GM21515 (cell line): ENCODE measurements at regions not wholly inside any gene's neighbourhood (a gene's known extent, or its start where the extent isn't known, plus 50 kb on each side); places are given as distances from the start of the nearest gene placed in this dataset.
A peak's percentile ranks its signal among the peaks of the same experiment; 100 is the strongest.

Experiments
- ATAC-seq: cut with Tn5 transposase; IDR thresholded peaks from one replicate; pipeline ENCODE4 v1.9.1; 2021; ENCODE audit not compliant: unreplicated experiment

DNA sequence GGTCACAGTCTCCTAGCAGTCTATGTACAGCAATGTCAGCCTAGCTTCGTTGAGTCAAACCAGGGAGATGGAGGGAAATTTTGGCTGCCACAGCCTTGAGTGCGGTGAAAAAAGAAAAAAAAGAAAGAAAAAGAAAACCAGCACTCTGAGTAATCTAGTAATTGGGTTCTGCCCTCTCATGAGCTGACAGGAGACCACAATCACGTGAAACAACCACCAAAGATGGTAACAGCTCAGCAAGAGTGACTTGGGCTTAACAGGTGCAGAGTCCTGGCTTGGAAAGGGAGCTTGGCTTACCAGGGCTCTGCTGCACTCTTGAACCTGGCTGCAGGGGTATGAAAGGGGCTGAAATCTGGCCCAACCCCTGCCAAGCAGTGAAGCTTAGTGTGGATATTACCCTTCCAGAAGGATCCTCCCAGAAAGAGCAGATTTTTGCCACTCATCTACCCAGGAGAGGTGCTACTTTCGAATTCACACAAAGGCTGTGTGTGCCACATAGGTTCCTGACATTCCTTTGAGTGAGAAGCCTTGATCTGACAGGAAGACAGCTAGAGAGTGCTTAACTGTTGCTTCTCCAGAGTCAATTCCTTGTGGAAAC is 350.3 kb downstream of the PTTG2 start:
- peak; percentile 84 for ATAC-seq

DNA sequence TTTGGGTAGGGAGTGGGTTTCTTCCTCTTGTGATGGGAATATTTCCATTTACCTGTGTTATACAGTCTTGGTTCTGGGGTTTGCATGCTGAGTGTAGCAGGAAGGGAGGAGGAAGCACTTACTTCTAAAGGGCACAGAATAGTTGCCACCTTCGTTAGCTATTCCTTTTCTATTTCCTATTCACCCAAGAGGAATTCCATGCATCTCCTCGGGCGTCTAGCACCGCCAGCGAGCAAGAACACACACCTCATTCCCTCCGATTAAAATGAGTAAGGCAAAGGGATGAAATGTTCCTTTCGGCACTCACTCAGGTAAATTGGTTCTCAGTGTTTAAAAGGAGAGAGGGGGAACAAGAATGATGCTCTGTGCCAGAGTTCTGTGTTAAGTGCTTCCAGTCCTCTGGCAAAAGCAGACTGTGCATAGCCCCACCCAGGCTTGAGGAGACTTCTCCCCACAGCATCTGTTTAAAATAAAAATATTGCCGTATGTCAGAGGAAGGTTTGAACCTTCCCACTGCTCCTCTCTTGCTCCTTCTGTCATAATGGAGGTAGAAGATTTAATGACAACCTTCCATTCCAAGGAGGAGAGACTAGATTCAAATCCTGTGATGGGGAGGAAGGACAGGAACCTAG is 351.4 kb downstream of the PTTG2 start:
- no peak for ATAC-seq

DNA sequence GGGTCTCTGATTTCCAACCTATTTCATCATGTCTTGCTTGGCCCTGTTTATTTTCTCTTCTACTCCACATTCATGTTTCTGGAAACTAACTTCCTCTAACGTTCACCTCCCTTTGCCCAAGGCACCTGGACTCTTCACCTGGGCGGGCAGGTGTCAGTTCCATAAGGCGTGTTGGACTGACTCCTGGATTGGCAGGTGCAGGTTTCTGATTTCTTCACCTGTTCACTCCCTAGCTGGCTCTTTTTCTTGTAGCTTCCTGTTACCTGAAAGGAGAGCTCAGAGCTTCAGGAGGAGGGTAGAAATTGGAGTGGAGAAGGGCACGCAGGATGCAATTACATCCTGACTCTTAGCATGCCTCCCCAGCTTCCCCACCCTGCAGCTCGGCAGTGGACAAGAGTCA is 350.8 kb upstream of the KLF3 start:
- ATAC-seq, result no peak

DNA sequence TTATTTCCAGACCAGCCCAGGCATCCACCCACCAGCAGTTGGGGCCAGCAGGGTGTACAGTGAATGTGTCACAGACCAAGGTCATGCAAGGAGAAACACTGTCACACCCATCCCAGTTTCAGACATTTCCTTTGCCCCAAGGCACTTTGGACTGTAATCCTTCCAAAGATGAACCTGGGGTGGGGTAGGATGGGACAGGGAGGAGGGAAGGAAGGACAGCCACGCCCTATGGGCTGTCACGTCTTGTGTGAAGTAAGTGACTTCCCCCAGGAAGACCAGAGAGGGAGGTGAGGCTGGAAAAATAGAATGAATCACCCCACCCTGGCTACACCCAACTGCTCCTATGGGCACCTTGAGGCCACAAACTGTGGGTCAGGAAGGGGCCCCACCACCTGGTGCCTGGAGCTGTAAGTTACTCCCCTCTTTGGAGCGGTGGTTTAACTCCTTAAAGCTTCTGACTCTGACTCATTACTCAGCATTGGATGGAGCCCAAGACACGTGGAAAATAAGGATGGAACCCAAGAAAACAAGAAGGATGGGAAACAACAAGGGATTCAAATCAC is 349.9 kb upstream of the KLF3 start:
- ATAC-seq, result no peak

GRCh38 chr4:38314663-38315062 is 349.3 kb upstream of the KLF3 start:
- ATAC-seq, result no peak

DNA sequence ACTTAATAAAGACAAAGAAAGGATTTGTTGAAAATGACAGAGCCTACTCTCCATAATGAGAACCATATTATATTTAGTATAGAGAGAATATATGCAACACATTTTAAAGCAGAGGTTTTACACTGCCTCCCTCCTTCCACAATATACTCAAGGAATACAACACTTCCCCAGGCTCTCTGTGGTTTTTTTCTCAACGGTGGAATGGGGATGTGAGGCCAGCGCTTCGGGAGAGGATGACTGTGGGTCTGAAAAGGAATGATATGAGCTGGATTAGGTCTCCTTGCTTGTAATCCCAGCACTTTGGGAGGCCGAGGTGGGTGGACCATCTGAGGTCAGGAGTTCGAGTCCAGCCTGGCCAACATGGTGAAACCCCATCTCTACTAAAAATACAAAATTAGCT is 348.7 kb upstream of the KLF3 start:
- no peak for ATAC-seq

DNA sequence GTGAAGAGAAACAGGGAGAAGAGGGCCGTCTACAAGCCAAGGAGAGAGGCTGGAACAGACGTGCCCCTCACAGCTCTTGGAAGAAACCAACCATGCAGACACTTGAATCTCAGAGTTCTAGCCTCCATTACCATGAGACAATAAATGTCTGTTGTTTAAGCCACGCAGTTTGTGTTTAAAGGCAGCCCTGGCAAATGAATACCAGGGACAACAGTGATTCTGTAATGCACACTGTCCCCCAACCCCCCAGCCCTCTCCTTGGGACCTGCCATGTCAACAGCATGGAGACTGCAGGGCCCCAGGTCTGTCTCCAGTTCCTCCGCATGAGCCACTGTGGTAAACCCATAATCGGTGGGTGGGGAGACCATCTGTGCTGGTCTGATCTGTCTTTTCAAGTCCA is 348.0 kb upstream of the KLF3 start:
- no peak for ATAC-seq

DNA sequence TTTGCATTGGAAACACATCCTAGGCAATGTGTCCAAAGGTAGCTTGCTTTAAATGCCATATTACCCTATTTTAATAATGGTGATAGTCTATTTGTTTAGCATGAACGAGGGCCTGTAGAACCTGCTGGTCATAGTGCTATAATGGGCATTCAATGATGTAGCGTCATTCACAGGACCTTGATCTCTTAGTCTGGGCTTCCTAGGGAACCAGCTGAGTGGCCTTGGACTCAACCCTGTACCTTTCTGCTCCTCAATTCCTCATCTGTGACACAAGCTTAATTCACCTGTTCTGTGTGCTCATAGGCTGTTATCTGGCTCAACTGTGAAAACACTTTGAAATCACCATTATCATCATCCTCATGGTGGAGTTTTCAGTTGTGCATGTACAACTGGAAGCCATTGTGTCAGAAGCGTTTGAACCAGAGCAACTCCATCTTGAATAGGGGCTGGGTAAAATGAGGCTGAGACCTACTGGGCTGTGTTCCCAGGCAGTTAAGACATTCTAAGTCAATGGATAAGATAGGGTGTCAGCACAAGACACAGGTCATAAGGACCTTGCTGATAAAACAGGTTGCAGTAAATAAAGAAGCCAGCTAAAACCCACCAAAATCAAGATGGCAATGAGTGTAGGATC is 346.8 kb upstream of the KLF3 start:
- no peak for ATAC-seq

DNA sequence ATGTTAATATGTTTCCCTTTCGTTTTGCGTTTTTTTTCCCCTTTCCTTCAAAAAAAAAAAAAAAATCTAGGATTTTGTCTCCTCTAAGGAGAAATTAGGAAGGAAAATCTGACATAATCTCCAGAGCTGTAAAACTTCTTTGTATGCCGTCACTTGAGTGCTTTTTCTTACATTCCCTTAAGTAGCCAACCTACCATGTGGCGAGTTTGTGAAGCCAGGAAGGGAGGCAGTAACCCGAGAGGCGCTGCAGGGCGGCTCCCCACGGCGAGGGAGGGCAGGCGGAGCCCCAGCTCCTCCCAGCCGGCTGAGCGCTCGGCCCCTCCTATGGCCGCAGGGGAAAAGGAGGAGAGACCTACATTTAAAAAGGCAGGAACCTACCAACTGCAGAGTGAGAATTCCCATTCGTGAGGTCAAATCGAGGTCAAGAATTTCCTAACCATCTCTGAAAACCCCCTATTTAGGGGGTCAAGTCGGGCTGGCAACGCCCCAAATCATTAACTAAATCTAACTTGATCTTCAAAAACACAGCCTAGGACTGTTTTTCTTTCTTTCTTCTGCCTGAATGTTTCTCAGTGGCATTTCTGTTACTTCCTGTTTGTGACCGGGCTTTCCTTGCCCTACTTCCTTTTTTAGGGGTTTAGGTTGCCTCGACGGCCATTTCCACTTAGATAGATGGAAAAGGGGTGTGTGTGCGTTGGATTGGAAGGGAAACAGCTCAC is 345.1 kb upstream of the KLF3 start:
- ATAC-seq, result peak; percentile 90

DNA sequence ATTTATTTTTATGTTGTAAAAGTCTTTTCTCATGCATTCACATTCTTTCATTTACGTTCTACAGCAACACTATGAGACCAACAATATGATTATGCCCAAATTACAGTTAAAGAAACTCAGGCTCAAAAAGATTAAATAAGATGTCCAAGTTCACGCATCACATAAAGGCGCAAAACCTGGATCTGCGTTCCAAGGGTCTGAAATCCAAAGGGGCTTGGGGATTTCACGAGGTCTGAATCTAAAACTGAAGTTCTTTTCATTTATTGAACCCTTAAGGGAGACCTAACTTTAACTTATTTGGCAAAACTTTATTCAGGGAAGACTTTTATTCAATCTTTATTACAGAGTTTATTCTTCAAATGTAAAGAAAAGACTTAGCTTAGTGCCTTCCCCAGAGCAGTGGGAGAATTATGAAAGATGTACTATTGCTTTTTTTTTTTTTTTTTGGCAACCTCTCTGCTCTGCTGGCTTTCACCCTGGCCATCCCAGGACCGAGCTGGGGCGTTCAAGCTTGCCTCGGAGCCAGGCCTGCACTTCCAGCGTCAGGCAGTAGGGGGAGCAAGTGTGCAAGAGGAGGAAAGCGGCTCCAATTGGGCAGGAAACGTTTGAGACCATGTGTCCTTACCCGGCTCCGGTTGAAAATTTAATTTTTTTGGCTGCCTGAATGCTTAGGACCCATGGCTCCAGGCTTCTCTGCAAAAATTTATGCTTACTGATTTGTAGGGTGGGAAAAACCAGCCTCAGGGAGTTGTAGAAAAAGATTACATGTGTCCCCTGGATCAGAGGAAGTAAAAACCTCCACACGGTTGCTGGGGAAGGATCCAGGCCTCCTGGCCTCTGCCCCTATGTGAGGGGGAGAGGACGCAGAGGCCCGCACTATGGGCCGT is 344.3 kb upstream of the KLF3 start:
- ATAC-seq, result peak; percentile 53

- no peak for ATAC-seq
Observed at GRCh38 chr4:38320343-38320695, 343.7 kb upstream of the KLF3 start.

DNA sequence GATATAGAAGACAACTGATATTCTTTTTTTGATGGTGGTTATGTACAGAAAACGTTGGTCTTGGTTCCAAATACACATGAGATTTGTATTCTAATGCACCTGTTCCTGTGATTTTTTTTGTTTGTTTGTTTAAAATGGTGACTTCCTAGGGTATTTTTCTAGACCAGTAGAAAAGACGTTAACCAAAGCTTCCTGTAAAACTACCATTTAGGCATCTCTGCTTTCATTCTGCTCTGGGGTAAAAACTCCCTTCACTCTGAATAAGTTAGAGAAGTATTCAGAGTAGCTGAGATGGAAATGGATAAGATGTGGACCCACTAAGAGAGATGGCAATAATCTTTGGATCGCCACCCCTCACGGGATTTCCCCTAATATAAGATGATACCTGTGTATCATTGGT is 343.2 kb upstream of the KLF3 start:
- ATAC-seq, result no peak

GRCh38 chr4:38322714-38323113 is 341.3 kb upstream of the KLF3 start:
- no peak for ATAC-seq

- ATAC-seq, result no peak
Observed at GRCh38 chr4:38323141-38323641, 340.8 kb upstream of the KLF3 start.

DNA sequence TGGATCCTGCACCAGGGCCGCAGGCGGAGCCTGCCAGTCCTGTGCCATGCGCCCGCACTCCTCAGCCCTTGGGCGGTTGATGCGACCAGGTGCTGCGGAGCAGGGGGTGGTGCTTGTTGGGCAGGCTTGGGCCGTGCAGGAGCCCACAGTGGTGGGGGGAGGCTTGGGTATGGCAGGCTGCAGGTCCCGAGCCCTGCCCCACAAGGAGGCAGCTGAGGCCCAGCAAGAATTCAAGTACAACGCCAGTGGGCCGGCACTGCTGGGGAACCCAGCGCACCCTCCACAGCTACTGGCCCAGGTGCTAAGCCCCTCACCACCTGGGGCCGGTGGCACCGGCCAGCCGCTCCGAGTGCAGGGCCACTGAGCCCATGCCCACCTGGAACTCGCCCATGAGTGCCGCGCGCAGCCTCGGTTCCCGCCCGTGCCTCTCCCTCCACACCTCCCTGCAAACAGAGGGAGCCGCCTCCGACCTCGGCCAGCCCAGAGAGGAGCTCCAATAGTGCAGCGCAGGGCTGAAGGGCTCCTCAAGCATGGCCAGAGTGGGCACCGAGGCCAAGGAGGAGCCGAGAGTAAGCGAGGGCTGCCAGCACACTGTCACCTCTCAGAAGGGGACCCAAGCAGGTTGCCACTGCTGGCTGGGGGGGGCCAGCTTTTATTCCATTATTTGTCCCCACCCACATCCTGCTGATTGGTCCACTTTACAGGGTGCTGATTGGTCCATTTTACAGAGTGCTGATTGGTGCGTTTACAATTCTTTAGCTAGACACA is 339.0 kb upstream of the KLF3 start:
- no peak for ATAC-seq

DNA sequence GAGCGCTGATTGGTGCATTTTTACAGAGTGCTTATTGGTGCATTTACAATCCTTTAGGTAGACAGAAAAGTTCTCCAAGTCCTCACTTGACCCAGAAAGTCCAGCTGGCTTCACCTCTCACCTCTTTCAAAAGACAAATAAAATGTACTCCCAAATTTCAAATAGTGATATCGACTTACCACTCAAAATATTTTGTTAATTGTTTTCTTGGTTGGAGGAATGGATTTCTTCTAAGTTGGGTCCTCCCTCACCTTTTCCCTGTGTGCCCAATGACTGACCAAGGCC is 338.4 kb upstream of the KLF3 start:
- no peak for ATAC-seq

- no peak for ATAC-seq
Observed at GRCh38 chr4:38326499-38326898, 337.5 kb upstream of the KLF3 start.

DNA sequence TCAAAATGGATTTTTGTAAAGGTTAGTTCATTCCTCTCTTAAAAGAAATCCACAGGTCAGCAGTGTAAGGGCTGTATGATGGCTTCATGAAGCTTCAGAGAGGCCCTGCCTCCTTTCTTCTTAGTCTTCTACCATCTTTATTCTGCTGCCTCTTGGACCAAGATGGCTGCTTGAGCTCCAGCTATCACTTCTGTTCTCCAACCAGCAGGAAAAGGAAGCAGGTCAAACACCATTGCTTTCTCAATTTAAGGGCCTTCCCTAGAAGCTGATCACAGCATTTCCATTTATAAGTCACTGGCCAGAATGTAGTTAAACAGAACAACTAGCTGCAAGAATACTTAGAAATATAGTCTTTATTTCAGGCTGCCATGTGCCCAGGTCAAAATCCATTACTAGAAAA is 336.8 kb upstream of the KLF3 start:
- ATAC-seq, result no peak

DNA sequence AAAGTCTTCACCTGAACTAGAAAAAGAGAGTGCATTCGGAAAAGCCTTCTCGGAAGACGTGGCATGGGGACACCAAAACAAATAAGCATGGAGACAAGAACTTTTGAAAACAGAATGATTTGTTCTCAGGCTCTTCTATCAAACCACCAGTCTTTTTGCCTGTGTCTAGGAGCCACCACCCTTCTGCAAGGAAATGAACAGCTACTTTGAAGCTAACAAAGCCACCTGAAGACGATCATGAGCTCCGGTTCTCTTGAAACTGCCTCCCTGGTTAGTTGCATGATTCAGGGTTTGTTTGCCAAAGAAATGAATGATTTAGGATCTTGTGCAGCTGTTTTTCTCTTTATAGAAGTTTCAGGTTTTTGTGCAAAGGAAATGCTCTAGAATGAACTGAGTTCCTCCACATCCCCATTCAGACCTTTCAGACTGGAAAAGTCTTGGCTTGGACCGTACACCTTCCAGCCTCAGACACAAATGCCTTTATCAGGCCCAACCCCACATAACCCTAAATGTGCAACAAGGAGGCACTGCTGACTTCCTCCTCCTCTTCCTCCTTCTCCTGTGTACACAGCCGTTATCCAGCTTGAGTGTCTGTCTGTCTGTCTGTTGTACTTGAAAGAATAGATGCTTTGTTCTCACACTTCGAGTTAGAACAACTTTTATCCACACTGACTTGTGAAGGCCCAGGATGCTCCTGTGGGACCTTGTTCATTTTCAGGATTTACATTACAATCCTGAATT is 334.8 kb upstream of the KLF3 start:
- no peak for ATAC-seq
